ENCODE measurements at regions not wholly inside any gene's neighbourhood (a gene's known extent, or its start where the extent isn't known, plus 50 kb on each side); places are given as distances from the start of the nearest gene placed in this dataset.

DNA sequence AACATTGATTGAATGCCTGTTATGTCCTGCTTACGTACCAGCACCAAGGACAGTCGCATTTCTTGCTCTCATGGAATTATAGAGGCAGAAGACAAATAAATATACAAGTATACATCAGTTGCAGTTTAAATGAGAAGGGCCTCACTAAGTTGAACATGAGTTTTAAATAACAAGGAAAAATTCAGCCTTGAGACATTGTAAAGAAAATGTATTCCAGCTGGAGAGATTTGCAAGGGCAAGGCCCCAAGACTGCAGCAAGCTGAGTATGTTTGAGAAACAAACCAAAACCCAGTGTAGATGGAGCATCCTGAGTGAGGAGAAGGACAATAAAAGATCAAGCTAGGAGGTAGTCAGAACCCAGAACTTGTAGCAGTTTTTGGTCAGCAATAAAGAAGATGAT is 123.2 kb upstream of the BMP5 start:
- H3K4me2 ChIP-seq (ENCODE audit: low read depth, low read length), result no peak overlapping the region
- ChIA-PET CTCF (ENCODE audit: low intra/inter-chr PET ratio, low total read pairs) (no interaction called here), POLR2A (no interaction called here)
- no peak for FAIRE-seq
- H3K27ac ChIP-seq (ENCODE audit: extremely low read length, insufficient read depth, low read length), result no peak overlapping the region
- WGBS (ENCODE audit: low lambda C conversion rate), result 5% methylated on average over 2 of the region's 2 CpGs
- TF ChIP-seq, protein P1, sequence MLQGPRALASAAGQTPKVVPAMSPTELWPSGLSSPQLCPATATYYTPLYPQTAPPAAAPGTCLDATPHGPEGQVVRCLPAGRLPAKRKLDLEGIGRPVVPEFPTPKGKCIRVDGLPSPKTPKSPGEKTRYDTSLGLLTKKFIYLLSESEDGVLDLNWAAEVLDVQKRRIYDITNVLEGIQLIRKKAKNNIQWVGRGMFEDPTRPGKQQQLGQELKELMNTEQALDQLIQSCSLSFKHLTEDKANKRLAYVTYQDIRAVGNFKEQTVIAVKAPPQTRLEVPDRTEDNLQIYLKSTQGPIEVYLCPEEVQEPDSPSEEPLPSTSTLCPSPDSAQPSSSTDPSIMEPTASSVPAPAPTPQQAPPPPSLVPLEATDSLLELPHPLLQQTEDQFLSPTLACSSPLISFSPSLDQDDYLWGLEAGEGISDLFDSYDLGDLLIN (CRISPR knock-in tag; IDR thresholded peaks at IDR 0.05; ENCODE audit: borderline replicate concordance), result no peak
- TF ChIP-seq ZNF17 (CRISPR knock-in tag; IDR thresholded peaks at IDR 0.05) (no peak), ZKSCAN1 (IDR thresholded peaks at IDR 0.05; ENCODE audit: low read length) (no peak), STAG1 (CRISPR knock-in tag; IDR thresholded peaks at IDR 0.05) (no peak), ZNF709 (CRISPR knock-in tag; IDR thresholded peaks at IDR 0.05) (no peak), ZSCAN31 (CRISPR knock-in tag; IDR thresholded peaks at IDR 0.05; ENCODE audit: low read depth) (no peak), ZNF354B (CRISPR knock-in tag; IDR thresholded peaks at IDR 0.05) (no peak), MEF2D (CRISPR knock-in tag; IDR thresholded peaks at IDR 0.05) (no peak), ZNF451 (CRISPR knock-in tag; IDR thresholded peaks at IDR 0.05) (no peak), U2AF1 (optimal IDR thresholded peaks at IDR 0.05; ENCODE audit: low read depth, low read length) (no peak), ZNF562 (CRISPR knock-in tag; IDR thresholded peaks at IDR 0.05; ENCODE audit: borderline replicate concordance) (no peak), GMEB1 (CRISPR knock-in tag; IDR thresholded peaks at IDR 0.05; ENCODE audit: borderline replicate concordance) (no peak)
- TF ChIP-seq, protein P2, sequence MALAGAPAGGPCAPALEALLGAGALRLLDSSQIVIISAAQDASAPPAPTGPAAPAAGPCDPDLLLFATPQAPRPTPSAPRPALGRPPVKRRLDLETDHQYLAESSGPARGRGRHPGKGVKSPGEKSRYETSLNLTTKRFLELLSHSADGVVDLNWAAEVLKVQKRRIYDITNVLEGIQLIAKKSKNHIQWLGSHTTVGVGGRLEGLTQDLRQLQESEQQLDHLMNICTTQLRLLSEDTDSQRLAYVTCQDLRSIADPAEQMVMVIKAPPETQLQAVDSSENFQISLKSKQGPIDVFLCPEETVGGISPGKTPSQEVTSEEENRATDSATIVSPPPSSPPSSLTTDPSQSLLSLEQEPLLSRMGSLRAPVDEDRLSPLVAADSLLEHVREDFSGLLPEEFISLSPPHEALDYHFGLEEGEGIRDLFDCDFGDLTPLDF (CRISPR knock-in tag; IDR thresholded peaks at IDR 0.05), result no peak
- TF ChIP-seq, protein P3, sequence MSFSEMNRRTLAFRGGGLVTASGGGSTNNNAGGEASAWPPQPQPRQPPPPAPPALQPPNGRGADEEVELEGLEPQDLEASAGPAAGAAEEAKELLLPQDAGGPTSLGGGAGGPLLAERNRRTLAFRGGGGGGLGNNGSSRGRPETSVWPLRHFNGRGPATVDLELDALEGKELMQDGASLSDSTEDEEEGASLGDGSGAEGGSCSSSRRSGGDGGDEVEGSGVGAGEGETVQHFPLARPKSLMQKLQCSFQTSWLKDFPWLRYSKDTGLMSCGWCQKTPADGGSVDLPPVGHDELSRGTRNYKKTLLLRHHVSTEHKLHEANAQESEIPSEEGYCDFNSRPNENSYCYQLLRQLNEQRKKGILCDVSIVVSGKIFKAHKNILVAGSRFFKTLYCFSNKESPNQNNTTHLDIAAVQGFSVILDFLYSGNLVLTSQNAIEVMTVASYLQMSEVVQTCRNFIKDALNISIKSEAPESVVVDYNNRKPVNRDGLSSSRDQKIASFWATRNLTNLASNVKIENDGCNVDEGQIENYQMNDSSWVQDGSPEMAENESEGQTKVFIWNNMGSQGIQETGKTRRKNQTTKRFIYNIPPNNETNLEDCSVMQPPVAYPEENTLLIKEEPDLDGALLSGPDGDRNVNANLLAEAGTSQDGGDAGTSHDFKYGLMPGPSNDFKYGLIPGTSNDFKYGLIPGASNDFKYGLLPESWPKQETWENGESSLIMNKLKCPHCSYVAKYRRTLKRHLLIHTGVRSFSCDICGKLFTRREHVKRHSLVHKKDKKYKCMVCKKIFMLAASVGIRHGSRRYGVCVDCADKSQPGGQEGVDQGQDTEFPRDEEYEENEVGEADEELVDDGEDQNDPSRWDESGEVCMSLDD (CRISPR knock-in tag; IDR thresholded peaks at IDR 0.05; ENCODE audit: borderline replicate concordance), result no peak
- TF ChIP-seq, protein P4, sequence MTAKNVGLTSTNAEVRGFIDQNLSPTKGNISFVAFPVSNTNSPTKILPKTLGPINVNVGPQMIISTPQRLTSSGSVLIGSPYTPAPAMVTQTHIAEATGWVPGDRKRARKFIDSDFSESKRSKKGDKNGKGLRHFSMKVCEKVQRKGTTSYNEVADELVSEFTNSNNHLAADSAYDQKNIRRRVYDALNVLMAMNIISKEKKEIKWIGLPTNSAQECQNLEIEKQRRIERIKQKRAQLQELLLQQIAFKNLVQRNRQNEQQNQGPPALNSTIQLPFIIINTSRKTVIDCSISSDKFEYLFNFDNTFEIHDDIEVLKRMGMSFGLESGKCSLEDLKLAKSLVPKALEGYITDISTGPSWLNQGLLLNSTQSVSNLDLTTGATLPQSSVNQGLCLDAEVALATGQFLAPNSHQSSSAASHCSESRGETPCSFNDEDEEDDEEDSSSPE (CRISPR knock-in tag; IDR thresholded peaks at IDR 0.05), result no peak
- TF ChIP-seq, protein P5, sequence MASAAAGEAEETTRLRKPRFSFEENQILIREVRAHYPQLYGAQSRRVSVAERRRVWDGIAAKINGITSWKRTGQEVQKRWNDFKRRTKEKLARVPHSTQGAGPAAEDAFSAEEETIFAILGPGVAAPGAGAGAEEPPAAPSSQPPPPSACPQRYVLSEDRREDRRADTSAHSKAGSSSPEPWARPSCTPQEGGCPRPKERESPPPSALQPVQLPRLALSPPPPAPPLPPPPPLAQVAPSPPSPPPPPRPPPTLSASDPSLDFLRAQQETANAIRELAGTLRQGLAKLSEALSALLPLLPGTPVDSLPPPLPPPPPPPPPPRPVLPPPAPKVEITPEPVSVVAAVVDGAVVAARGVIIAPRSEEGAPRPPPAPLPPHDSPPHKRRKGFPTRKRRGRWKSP (CRISPR knock-in tag; IDR thresholded peaks at IDR 0.05), result no peak
- no peaks in the 10 kb centered on the region for H3K27me3 ChIP-seq (ENCODE audit: control insufficient read depth in 1 of 2, insufficient read depth in 2 of 2, low read length in 2 of 2)
- H3K9ac ChIP-seq (ENCODE audit: insufficient read depth, low read depth, low read length), result no peak overlapping the region
- no peak overlapping the region for H3K4me3 ChIP-seq (replicated peaks in 1 of 3; ENCODE audit: insufficient read depth in 1 of 3, low read depth in 2 of 3, low read length in 3 of 3)
- intact Hi-C loops (cut with micrococcal nuclease; ENCODE audit: unreplicated experiment) (no loop called here), in situ Hi-C loops (cut with HindIII; ENCODE audit: extremely low pct_ligation_motif_present, low pct_unique_long_range_greater_than_20kb) (no loop called here)
- H3K36me3 ChIP-seq (replicated peaks in 1 of 2; ENCODE audit: control insufficient read depth in 1 of 2, insufficient read depth in 2 of 2, low read length in 2 of 2), result no peaks in the 10 kb centered on the region
- no peaks in the 10 kb centered on the region for H3K4me1 ChIP-seq (ENCODE audit: insufficient read depth, low read length)
- H3K79me2 ChIP-seq (ENCODE audit: insufficient read depth, low read length), result no peaks in the 10 kb centered on the region
- no peak for ATAC-seq
- no TSS peak for BruUV-seq (replicated peaks)
- H3K9me3 ChIP-seq (ENCODE audit: low read length), result peaks cover 3% of the 10 kb centered on the region
- H4K20me1 ChIP-seq (ENCODE audit: insufficient read depth, low read length), result no peaks in the 10 kb centered on the region
- DNase-seq (ENCODE audit: low spot score), result no peak
- no peak overlapping the region for H2AFZ ChIP-seq (ENCODE audit: low read length)

Data from HepG2 (cell line).